Kidney capillary endothelial cell (primary cell): ENCODE measurements at regions not wholly inside any gene's neighbourhood (a gene's known extent, or its start where the extent isn't known, plus 50 kb on each side); places are given as distances from the start of the nearest gene placed in this dataset.
"Not testable (repeated sequence)": the region's sequence is repeated elsewhere in the genome, so short reads cannot be mapped to it uniquely, and the experiment has no call there.

ENCODE experiments used
- DNase-seq: peaks from one replicate; pipeline ENCODE4 v3.0.0-alpha.2; 2018; ENCODE audit warnings: low spot score

DNA sequence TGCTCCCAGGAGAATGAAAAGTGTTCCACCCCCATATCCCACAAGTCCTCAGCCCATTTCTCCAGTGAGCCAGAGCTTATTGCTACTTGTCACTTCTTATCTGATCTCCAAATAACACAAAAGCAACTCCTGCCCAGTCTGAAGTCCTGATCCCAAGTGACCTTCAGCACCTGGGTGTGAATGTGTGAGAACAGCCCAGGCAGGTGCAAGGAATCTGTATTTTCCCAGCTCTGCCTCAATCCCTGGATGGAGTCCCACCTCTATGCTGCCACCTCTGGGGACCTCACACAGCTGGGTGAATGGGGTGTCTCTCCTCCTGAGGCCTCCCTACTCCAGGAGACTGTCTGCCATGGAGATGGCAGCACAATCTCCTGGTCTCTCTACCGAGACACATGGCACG lies 402.4 kb upstream of the PROX1 start:
- DNase-seq, result no peak

DNA sequence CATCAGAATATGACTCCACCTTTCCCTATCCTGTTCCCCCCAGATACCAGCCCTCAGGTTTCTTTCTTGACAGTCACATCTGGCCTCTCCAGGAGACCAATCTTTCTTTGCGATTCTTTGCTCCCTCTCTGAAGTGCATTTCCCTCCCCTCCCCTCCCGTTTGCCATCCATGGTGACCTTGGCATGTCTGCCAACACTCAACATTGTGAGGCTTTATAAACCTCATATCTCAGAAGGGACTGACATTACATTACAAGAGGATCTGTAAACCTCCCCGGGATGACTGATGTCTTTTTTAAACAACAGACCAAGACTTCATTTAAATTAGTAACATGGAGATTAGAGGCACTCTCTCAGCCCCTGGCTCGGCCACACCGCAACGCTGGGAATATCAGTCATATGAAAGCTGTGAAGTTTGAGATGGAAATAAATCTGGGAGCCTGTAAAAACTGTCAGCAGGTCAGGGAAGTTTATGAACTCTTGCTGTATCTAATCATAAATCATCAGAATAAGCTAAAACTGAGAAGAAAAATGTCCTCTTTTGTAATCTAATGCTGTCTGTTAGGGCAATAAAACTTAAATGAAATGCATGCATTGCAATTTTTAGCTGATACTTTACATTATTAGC lies 401.7 kb upstream of the PROX1 start:
- no peak for DNase-seq

DNA sequence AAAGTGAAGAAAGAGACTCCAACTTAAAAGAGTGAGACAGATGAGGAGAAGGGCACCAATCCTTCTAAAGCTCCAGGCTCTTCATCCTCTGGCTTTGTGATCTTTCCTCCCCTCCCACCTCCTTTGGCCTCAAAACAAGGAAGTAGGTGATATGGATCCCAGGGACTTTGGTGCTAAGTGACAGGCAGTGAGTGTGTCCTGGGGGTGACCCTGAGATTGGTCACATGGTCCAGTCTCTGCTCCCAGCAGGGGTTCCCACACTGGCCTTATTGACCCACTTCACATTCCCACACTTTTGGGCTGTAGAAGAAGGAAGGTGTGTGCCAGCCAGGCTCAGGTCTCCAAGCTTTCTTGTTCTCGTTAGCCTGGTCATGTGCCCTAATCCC lies 401.2 kb upstream of the PROX1 start:
- DNase-seq, result no peak

DNA sequence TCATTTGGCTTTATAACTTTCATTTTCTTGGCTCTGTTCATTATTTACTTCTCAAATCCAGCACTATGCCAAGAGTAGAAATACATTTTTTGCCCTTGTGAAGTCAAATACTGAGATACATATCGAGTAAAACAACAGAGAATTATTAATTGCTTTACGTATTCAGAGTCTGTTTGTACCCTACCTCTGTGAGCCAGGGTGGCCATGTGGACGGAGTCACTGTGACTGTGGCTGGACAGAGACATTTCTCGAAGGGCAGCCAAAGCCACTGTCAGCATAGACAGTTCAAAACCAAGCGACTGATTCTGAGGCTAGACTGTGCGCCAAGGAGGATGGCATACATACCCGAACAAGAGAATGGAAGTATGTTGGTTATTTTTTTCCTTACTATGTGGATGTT lies 391.0 kb upstream of the PROX1 start:
- no peak for DNase-seq

DNA sequence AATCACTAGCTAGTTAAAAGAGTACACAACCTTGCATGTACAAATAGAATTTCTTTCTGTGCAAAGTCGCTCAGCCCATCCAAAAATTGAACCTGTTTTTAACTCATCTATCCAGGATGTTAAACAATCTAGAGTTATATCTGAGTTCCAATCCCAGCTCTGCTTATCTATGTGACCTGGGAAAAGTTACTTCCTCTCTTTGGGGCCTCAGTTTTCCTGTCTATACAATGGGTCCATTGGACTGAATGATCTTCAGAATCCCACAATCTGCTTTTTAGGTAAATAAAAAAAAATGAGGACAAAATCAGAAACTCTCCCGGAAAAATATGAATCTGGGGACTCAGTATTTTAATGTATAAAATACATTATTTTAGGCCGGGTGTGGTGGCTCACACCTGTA lies 389.5 kb upstream of the PROX1 start:
- no peak for DNase-seq

DNA sequence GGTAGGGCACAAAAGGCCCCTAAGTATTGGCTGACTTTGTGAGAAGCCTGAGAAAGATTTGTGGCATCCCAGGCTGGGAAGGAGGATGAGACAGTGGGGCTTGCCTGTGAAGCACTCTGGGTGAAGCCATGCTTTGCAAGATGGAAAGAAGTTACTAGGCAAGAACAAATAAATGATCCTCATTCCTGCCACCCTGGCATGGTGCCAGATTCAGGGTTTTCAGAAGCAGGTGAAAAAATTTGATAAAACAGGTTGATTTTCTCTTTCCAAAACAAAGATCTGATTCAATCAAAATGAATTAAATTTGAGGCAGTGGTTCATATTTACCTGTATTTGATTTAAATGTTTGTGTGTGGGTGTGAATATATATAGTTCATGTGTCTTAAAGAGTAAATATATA lies 386.9 kb upstream of the PROX1 start:
- DNase-seq, result no peak

DNA sequence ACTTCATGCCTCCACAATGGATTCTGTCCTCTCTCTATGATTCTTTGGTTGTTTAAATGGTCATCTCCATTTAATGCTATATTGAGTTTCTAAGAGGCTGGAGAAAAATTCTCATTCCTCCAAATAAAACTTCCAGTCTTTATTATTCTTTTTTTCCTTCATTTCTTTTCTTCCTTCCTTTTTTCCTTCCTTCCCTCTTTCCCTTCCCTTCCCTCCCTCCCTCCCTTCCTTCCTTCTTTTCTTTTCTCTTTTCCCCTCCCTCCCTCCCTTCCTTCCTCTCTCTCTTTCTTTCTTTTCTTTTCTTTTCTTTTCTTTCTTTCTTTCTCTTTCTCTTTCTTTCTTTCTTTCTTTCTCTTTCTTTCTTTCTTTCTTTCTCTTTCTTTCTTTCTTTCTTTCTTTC lies 386.1 kb upstream of the PROX1 start:
- DNase-seq, result not testable (repeated sequence)

DNA sequence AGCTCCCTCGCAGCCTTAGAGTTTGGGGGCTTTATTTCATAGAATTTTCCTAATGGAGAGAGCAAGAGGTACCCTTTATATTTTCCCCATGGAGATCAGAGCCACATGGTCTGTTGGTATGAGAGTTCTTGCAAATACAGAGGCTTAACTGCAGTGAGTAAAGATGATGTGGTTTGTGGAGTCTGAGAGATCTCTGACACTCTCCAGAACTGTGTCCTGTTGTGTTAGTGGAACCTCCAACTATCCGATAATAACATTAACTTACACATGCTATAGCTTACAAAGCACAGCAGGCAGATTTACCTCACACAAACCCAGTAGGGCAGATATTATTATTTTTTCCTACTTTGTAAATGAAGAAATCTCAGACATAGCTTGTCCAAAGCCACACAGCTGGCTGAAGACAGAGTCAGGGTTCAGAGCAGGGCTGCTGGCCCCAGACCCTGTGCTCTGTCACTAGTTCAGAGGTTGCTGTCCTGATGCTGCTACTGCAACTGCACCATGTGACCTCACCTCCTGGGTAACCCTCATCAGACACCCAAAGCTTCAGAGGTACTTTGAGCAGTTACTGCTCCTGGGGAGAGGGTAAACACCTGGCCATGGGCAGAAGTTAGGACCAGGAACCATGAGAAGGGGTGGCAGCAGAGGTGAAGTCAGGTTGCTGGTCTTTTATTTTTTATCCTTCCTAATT lies 384.8 kb upstream of the PROX1 start:
- no peak for DNase-seq

DNA sequence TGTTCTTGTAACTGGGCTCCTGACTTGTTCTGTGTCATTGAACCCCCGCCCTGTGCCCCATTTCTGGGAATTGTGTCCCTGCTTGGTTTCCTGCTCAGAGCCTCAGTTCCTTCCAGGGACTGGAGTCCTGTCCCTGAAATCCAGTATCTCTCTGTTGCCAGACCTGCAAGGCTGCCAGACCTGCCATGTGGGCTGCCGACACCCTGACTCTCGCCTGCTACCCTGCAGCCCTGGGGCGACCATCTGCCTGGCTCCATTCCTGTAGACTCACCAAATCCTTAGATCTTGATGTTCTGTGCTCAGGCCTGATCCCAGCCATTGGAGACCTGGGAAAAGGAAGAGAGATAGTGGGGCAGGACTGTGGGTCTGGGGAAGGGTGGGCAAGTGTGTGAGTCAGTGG lies 383.3 kb upstream of the PROX1 start:
- no peak for DNase-seq

DNA sequence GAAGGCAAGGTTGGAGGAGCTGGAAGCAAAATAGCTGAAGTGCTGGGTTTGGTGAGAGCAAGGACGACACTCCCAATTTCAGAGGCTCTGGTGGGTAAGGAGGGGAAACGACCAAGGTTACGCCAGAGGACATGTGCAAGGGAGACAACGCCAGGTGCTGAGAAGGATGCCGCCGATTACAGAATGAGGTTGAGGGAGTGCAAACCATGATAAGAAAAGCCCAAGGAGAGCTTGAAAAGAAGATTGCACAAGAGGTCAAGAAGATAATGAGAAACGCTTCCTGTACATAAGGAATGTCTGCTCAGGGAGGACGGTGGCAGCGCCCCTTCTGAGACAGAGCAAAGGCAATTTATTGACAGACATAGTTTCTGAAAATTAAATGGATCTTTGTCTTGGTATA lies 382.0 kb upstream of the PROX1 start:
- DNase-seq, result no peak

DNA sequence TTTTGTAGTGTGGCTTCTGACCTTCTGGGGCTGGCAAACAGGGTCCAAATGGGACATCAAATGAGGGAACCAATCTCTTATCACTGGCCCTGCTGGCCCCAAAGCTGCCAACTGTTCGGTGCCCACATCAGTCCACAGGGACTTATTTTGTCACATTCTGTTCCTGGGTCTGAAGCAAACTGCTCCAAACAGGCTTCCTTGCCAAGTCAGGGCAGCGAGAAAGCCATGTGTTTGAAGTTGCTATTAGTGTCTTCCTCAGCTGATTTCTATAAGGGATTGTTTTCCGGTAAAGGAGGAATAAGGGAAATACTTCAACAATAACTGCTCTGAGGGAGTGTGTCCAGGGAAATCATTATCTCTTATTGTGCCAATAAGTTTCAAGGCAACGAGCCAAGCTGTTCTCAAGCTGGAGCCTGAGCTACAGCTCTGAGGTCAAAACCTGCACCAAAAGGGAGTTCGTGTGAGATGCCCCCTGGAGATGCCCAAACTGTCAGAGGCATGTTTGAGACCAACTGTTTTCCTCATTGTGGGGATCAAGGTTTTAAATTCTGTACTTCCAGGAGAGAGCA lies 381.4 kb upstream of the PROX1 start:
- no peak for DNase-seq

DNA sequence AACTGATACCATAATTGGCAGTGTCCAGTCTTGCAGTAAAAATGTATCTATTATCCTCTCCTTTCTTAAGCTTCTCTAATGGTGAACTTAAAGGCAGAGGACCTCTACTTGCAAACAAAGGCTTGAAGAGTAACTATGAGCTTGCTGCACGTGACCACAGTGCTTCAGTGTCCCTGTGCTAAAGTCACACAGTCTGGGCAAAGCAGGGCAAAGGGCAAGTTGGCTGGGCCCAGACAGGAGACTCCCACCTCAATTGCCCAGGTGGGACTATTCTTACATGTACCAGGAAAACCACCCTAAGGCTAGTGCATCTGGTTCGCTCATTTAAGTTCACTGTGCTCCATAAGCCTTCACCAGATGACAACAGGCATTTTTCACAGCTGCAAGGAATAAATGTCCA lies 374.2 kb upstream of the PROX1 start:
- no peak for DNase-seq

DNA sequence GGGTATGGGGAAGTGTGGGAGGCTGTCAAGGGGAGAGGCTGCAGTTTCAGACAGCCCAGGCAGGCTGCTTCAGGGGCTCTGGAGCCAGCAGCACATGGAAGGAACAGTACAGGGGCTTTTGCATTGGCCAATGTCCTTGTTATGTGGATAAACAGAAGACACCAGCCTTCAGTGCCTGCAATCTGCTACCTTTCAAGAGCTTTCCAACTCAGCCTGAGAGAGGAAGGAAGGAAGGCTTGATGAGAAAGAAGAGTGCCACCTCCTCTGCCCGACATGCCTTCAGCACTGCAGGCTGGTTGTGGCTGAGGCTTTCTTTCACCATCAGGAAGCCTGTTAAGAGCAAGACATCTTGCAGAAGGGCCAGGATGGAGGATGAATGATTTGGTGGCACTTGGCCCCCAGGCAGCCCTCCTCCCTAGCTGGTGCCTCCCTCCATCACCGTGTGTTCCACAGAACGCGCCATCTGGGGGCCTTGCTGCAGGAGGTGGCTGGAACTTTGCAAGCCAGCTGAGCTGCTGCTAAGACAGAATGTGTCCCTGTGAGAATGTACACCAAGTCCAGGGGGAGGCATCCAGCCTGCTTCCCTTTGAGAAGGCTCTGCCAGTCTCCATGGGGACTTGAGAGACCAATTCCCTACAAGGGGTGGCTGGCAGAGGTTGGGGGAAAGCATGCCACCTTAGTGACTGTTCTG lies 372.4 kb upstream of the PROX1 start:
- DNase-seq, result no peak

DNA sequence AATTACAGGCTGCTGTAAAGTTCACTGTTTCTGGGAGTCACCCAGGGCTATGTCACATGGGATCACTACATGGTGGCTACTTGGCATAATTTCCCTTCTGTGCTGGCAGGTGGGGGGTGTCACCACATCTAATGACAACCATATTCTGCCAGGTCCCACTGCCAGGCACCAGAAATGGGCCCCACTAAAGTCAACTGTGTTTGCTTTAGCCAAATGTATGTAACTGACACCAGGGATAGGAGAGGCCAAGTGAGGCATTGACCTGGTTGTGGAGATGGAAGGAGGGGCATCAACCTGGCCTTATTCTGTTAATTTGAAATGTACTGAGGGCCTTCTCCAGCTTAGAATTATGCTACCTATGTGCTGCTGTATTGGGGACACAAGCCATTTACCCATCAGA lies 370.6 kb upstream of the PROX1 start:
- DNase-seq, result no peak

DNA sequence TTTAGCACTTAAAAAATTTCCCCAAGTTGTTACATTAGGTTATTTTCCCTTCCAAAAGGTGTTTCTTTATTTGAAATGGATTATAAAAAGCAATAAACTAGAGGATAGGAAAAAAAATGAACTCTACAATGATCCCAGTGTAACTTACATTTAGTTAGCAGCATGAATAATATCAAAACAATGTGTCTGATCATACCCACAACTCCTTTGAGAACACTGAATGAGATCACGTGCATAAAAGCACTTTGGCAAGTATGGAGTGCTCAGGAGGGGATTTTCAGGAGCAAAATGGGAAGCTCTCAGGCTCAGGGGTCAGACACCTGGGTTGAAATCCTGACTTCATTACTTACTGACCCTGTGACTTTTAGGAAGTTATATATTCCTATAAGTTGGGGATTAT lies 369.7 kb upstream of the PROX1 start:
- no peak for DNase-seq

DNA sequence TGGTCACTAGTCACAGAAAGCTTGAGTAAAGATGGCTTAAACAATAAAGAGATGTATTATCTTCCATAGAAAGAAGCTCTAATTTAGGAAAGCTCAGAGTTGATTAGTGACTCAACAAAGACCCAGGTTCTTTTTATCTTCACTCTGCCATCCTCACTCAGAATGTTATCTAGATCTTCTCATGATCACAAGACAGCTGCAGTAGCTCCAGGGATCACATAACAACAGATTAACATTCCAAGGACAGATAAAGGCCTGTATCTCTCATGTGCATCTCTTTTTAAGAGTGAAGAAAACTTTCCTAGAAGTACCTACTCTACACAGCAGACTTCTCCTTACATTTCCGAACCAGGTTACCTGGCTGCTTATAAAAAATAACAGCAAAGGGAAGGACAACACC lies 368.7 kb upstream of the PROX1 start:
- DNase-seq, result no peak

DNA sequence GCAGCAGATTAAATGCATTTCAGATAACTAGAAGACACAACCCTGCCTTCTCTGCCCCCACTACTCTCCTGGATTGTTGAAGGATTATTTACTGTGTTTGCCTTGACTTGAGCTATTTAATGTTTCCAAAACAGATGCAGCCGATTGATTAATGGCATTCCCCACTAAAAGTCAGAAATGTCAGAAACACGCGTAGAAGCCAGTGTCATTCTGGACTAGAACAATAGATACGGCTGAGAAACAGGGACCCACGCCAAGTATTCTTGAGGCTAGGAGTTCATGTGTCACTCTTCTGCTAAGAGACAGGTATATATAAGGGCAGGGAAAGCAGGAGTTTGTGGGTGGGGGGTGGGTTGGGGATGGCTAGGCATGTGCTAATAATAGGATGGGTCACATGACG lies 366.7 kb upstream of the PROX1 start:
- DNase-seq, result no peak

DNA sequence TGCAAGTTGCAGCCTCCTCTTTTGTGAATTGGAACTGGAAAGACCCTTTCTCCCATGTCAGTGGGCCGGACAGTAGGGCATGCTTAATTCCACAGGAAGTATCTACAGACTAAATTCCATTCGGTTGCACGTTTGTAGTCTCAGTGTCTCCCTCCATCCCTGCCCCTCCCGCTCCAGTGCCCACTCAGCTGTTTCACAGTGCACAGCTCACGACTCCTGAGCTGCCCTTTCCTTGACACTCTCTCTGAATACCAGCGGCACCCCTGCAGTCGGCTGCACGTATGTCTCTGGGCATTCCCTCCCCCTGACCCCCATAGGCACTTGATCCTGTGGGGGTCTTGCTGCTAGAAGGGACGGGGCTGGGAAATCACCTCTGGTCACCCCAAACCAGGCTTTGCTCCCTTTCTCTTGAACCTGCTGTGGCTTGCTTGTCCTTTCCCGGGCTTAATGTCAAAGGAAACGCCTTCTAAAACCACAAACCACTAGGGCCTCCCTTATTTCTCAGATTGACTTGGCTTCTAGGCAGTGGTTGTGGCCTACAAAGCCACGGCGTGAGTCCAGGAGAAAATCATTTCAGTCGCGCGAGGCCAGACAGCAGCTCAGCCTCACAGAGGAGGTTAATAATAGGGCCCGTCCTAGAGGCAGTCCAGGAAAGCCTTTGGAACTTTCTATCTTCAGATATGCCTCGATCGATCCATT lies 365.3 kb upstream of the PROX1 start:
- DNase-seq, result no peak

DNA sequence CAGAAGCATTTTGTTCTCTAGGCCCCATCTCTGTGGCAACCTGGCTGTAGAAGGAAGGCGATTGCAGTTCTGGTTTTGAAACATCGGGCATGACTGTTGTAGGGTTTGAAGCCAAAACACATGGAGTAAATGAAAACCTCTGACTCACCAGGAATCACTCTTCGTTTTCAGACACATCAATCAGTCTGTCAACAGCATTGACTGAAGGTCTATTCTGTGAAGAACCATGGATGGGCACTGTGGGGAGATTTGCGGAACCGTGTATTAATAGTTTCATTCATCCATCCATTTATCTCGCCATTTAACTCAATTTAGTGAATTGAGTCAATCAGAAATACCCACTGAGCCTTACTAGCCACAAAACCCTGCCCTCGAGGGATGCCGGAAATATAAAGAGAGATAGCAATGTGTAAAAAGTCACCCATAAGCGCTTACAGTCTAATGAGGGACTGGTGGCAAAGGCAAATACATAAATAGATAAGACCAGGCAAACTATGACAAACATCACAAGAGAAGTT lies 364.6 kb upstream of the PROX1 start:
- no peak for DNase-seq

DNA sequence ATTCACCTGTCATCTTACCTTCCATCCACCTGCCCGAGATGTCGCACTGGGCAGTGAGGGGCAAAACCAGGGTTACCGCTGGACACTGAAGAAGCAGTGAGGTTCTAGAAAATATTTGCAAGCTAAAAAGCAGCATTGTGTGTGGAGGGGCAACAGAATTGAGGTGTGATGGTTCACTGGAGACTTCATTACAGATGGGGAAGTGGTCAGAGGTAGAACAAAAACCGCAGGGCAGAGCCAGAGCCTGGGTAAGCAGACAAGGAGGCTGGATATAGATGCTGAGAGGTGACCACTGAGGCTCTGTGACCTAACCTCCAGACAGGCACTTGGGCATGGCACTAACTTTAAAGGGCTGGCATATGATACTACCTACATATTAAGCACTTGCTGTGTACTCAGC lies 363.9 kb upstream of the PROX1 start:
- no peak for DNase-seq

DNA sequence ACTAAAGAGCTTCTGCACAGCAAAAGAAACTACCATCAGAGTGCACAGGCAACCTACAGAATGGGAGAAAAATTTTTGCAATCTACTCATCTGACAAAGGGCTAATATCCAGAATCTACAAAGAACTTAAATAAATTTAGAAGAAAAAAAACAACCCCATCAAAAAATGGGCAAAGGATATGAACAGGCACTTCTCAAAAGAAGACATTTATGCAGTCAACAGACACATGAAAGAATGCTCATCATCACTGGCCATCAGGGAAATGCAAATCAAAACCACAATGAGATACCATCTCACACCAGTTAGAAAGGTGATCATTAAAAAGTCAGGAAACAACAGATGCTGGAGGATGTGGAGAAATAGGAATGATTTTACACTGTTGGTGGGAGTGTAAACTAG lies 351.0 kb upstream of the PROX1 start:
- DNase-seq, result not testable (repeated sequence)

DNA sequence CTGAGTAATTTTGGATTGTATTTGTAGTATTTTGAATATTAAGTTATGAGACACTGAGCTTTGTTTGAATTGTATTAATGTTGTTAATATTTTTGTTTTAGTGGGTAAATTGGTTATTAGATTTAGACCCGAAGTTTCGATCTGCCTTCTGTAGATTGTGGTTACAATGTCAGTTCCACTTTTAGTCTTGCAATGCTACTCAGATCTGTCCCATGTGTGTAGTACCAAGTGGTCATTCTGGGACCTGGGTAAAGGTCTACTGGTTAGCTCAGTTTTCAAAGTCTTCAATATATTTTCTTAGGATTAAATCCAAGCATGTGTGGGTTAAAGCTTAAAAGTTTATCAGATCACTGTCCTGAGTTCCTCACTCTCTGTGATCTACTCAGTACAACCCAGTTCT lies 346.5 kb upstream of the PROX1 start:
- no peak for DNase-seq

DNA sequence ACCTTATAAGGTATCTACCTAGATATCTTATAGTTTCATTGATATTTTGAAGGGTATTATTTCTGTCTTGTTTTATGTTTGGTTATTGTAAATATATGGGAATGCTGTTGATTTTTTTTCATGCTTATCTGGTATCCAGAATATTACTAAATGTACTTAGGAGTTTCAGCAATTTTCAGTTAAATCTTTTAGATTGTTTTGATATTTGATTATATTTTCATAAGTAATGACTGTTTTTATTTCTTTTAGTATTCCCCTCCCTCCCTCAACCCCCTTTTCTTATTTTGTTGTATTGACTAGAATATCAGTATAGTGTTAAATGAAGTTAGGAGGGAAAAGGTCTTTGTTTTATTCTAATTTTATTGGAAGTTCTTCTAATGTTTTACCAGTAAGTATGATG lies 344.4 kb upstream of the PROX1 start:
- no peak for DNase-seq
